ENCODE measurements at regions not wholly inside any gene's neighbourhood (a gene's known extent, or its start where the extent isn't known, plus 50 kb on each side); places are given as distances from the start of the nearest gene placed in this dataset.

- no peak overlapping the region for H3K27ac ChIP-seq
- TF ChIP-seq CTCF (conservative IDR thresholded peaks at IDR 0.05): no peak
- TF ChIP-seq ZFX (IDR thresholded peaks at IDR 0.05): no peak
Observed at GRCh38 chr1:14321422-14321821, 277.1 kb upstream of the KAZN start.

GRCh38 chr1:14323568-14324247, 274.8 kb upstream of the KAZN start:
- TF ChIP-seq ZFX (IDR thresholded peaks at IDR 0.05): no peak
- TF ChIP-seq CTCF (conservative IDR thresholded peaks at IDR 0.05): no peak
- H3K27ac ChIP-seq: no peak overlapping the region

- TF ChIP-seq CTCF (conservative IDR thresholded peaks at IDR 0.05) (no peak), ZFX (IDR thresholded peaks at IDR 0.05) (no peak)
Observed at GRCh38 chr1:14324248-14324630, 274.2 kb upstream of the KAZN start.

GRCh38 chr1:14326857-14327256, 271.6 kb upstream of the KAZN start:
- no peak overlapping the region for H3K27ac ChIP-seq
- no peak for TF ChIP-seq CTCF (conservative IDR thresholded peaks at IDR 0.05)
- TF ChIP-seq ZFX (IDR thresholded peaks at IDR 0.05): no peak

More at GRCh38 chr1:14324248-14324630, 274.2 kb upstream of the KAZN start:
- no peak overlapping the region for H3K27ac ChIP-seq

- TF ChIP-seq ZFX (IDR thresholded peaks at IDR 0.05) (no peak), CTCF (conservative IDR thresholded peaks at IDR 0.05) (no peak)
- no peak overlapping the region for H3K27ac ChIP-seq
Observed at GRCh38 chr1:14328685-14329084, 269.8 kb upstream of the KAZN start.

- no peak for TF ChIP-seq ZFX (IDR thresholded peaks at IDR 0.05)
- TF ChIP-seq CTCF (conservative IDR thresholded peaks at IDR 0.05): no peak
- no peak overlapping the region for H3K27ac ChIP-seq
Observed at GRCh38 chr1:14332158-14332557, 266.3 kb upstream of the KAZN start.

- H3K27ac ChIP-seq: no peak overlapping the region
- TF ChIP-seq ZFX (IDR thresholded peaks at IDR 0.05) (no peak), CTCF (conservative IDR thresholded peaks at IDR 0.05) (no peak)
Observed at GRCh38 chr1:14334336-14335176, 263.9 kb upstream of the KAZN start.

Measured in C4-2B (cell line).